Posterior cingulate gyrus (tissue), 11 donors: ENCODE measurements at regions not wholly inside any gene's neighbourhood (a gene's known extent, or its start where the extent isn't known, plus 50 kb on each side); places are given as distances from the start of the nearest gene placed in this dataset.
A peak's percentile ranks its signal among the peaks of the same experiment; 100 is the strongest.

Experiments
- DNase-seq, 10 donors: peaks; one replicate each; pipeline versions ENCODE4 v3.0.0 to v3.0.0-alpha.2; 2020 to 2021; ENCODE audit warnings: mixed read lengths in 3 of 10
- intact Hi-C: fragments of 100-400 bp; cut with DNase I; formaldehyde crosslinking; loops from one replicate; pipeline ENCODE4 v1.15.1; 2023

DNA sequence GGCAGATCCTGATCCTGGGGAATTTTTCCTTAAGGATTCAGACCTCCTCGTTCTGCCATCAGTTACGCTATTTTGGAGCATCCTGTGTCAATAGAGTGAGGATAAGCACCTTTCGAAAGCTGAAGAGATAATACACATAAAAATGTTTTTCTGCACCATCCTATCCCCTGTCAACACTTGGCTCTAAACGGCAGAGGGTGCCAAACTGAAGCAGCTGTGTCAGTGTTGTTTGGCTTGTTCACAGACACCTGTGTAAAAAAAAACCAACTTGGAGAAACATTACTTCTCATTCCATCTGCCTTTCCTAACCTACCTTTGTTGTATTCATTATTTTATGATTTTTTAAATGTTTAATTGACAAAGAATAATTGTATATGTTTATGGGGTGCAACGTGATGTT is 417.0 kb upstream of the DDI1 start:
- intact Hi-C loops: no loop called here
- peak in 3 of 10 donors; percentile 7 to 54 (median 11) for DNase-seq

DNA sequence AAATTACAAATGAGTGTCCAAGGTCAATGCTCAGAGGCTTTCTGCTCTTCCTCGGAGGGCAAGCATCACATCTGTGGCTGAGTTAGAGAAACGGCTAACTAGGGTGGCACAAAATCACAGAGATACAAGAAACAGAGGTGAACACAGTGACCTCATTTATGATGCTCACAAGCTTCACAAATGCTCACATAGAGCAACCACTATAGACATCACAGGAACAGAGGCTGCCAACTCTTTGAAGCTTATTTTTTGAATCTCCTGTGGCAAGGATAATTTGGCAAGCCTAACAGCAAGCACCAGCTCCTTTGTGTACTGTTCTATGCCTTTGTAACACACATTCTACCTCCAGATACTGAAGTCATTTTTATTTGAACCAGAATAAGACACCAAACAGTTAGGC is 416.5 kb upstream of the DDI1 start:
- DNase-seq: no peak
- intact Hi-C loops: no loop called here

DNA sequence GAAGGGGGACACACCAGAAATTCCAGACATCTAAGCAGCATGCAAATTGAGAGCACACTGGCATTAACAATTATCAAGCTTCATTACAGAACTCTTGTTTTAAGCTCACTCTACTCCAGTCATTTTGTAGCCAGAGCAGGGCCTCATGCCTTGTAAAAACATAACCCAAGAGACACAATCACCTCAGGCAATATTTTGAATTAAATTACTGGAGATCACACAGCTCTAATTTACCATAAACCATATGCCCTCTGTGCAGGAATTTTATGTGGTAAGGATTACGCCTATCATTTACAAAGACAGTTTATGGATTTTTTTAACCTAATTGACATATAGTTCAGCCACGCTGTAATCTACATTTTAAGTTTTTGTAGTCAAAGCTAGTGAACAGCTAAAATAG is 414.1 kb upstream of the DDI1 start:
- intact Hi-C loops: no loop called here
- no peak for DNase-seq

GRCh38 chr11:103623933-103624332 is 412.5 kb upstream of the DDI1 start:
- DNase-seq: no peak
- intact Hi-C loops: no loop called here

- intact Hi-C loops: no loop called here
- DNase-seq: no peak
These were observed 411.5 kb upstream of the DDI1 start for GRCh38 chr11:103624708-103625623.

DNA sequence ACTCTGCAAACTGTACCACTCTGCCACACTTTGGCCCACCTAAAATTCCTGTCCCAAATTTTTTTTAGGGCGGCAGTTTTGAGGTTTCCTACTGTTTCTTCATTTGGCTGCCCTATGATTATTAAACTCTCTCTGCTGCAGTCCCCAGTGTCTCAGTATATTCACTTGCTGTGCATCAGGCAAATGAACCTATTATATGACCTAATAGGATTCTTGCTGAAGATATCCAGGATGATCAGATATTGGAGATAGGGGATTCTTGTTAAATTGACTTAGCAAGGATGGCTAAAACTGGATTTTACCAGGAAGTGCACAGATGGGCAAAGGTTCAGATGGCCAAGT is 410.8 kb upstream of the DDI1 start:
- intact Hi-C loops: no loop called here
- no peak for DNase-seq

GRCh38 chr11:103628121-103628520 is 408.3 kb upstream of the DDI1 start:
- DNase-seq: no peak
- intact Hi-C loops: no loop called here

DNA sequence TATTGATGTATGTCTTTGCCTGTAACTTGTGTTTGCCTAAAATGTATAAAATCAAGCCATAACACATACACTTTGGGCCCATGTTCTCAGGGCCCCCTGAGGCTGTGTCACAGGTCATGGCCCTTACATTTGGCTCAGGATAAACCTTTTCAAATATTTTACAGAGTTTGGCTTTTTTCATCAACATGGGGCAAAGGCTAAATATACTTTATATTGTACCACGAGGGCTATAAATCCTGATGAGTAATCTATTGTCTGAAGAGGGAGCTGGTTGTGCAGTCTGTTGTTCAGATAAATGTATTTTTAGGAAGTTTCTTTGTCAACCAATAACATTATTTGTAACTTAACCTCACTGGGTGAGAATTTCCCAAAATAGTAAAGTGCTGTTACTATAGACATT is 404.6 kb upstream of the DDI1 start:
- intact Hi-C loops: no loop called here
- DNase-seq: no peak

DNA sequence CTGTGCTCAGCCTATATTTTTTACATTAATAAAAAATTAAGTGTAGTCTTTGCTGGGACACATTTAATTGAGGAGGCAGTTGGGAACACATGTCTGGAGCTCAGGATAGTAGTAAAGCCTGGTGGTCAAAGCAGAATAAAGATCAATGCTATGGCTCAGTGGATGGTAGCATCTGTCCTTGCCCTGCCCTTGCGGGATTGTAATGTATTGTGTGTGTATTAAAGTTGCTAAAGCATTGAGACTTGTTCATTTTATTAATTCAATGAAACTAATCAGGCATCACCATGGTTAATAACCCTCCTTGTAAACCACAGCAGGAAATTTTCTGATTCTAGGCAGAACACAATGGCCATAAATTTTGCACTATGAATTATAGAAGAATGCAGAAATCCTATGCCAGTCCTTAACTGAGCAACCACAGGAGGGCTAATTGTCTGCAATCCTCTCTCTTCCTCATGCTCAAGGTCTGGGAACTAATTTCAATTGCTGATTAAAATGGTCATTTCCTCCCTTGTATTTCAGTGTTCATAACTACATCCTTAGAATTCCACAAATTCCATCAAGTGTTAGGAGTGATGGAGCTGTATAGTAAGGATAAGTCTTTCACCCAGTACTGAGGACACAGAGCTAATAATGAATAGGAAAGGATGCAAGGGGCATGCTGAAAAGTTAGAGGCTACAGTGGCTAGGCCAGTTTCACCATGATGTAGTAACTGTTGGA is 403.2 kb upstream of the DDI1 start:
- intact Hi-C loops: no loop called here
- no peak for DNase-seq

DNA sequence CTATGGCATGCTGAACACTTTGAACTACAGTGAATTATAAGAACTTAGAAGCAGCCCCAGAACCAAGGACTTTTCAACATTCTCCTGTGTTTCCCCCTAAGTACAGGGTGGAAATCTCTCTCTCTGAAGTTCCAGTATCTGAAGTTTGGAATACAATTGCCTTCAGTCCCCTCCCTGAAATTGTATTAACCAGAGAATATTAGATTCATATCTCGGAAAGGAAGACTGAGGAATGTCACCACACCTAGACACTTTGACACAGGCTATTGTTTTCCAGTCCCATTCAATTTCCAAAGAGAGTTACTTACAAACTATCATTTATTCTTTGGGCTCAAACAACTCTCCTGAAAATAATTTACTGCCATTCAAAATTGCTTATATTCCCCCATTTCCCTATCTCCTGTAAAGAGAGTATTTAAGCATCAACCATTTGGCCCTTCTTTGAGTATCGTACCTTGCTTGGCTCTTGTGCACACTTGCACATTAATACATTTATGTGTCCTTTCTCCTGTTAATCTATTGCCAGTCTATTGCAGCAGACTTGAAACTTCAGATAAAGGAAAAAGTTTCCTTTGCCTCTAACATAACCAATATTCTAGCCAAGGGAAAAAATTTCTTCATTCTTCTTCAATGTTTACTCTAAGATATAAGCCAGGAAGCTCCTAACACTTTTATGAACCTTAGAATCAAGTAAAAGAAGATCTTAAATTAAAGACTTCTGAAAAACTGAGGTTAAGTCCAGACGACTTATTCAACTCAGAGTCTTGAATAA is 402.4 kb upstream of the DDI1 start:
- no peak for DNase-seq
- intact Hi-C loops: no loop called here

DNA sequence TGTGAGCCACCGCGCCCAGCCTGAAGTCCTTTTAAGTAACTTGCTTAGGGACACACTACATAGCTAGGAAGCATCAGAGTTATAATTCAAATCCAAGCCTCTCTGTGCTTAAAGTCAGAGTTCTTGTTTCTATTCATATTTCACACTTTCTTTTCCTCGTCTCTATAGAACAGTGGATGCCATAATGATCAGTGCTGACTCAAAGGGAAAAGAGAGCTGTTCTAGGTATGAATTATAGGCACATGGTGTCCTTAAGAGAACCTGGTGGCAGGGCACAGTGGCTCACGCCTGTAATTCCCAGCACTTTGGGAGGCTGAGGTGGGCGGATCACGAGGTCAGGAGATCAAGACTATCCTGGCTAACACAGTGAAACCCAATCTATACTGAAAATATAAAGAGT is 400.2 kb upstream of the DDI1 start:
- DNase-seq: no peak
- intact Hi-C loops: no loop called here

DNA sequence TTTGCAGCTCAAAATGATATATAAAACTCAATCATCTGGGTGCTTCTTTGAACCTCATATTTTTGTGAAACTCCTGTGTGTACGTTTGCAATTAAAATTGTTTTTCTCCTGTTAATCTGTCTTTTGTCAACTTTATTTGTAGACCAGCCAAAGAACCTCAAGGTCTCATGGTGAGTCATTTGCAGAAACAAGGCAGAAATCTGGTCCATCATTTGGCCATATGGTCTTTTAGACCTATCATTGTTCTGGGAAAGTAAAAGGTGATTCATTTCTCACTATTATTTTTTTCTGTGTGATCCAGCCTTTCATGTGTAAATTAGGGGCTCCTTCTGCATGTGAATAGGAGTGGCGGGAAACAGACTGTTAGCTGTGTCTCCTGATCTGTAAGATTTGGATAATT is 399.1 kb upstream of the DDI1 start:
- intact Hi-C loops: no loop called here
- DNase-seq: no peak

- no peak for DNase-seq
- intact Hi-C loops: no loop called here
These were observed 398.6 kb upstream of the DDI1 start for GRCh38 chr11:103637831-103638230.

DNA sequence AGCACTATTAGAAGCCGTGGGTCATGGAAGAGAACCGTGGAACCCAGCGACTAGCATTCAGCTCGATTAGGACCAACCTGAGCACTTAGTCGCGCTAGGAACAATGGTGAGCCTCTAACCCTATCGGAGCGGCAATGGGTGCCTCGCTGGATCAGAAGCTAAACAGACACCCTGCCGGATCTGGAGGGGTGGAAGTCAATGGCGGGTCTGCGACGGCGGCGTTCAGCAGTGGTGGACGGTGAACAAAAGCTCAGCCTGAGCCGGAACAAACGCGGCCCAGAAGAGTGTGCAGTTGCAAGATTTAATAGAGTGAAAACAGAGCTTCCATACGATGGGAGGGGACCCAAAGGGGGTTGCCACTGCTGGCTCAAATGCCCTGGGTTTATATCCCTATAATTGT is 391.8 kb upstream of the DDI1 start:
- no peak for DNase-seq
- intact Hi-C loops: no loop called here

DNA sequence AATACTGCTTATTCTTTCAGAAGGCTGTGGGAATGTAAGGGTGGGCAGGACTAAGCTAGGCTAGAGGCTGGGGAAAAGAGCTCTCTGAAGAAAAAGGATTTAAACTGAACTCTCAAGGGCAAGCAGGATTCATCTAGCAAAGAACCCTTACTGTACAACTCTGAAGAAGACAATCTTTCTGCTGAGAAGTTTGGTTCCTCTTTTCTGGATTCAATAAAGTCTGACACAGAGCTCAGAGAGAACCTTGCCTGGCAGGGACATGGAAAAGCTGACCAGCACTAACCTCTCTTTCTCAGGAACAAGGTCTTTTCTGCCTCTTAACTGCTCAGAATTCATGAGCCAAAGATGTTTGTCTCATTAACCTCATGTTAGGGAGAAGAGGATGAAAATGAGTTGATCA is 388.4 kb upstream of the DDI1 start:
- DNase-seq: no peak
- intact Hi-C loops: no loop called here

GRCh38 chr11:103648670-103649400 is 387.6 kb upstream of the DDI1 start:
- no peak for DNase-seq
- intact Hi-C loops: no loop called here

- DNase-seq: no peak
- intact Hi-C loops: no loop called here
These were observed 387.0 kb upstream of the DDI1 start for GRCh38 chr11:103649401-103649895.

GRCh38 chr11:103650330-103650729 is 386.1 kb upstream of the DDI1 start:
- intact Hi-C loops: no loop called here

GRCh38 chr11:103651341-103651998 is 385.0 kb upstream of the DDI1 start:
- intact Hi-C loops: no loop called here
- no peak for DNase-seq

More at GRCh38 chr11:103650330-103650729, 386.1 kb upstream of the DDI1 start:
- DNase-seq: no peak

GRCh38 chr11:103652013-103652412 is 384.4 kb upstream of the DDI1 start:
- no peak for DNase-seq
- intact Hi-C loops: no loop called here
